Liver (tissue), 3 donors: ENCODE measurements at regions not wholly inside any gene's neighbourhood (a gene's known extent, or its start where the extent isn't known, plus 50 kb on each side); places are given as distances from the start of the nearest gene placed in this dataset.

Experiments used
- GABPA ChIP-seq, 2 donors: IDR thresholded peaks in 1 of 2; conservative IDR thresholded peaks in 1 of 2; 2 replicates each; pipeline ENCODE4 v1.6.1; 2016; ENCODE audit warnings: antibody characterized with exemption in 2 of 2, mild to moderate bottlenecking in 1 of 2, moderate library complexity in 1 of 2
- JUND ChIP-seq, 2 donors: IDR thresholded peaks; 2 replicates each; pipeline ENCODE4 v1.6.1; 2016; ENCODE audit warnings: antibody characterized with exemption in 2 of 2
- NR2F2 ChIP-seq: IDR thresholded peaks from 2 replicates; pipeline ENCODE4 v1.6.1; 2016; ENCODE audit warnings: antibody characterized with exemption
- SP1 ChIP-seq: IDR thresholded peaks from 2 replicates; pipeline ENCODE4 v1.6.1; 2018; ENCODE audit warnings: antibody characterized with exemption, mild to moderate bottlenecking
- YY1 ChIP-seq: IDR thresholded peaks from 2 replicates; pipeline ENCODE4 v1.6.1; 2016; ENCODE audit warnings: antibody characterized with exemption, mild to moderate bottlenecking
- TF ChIP-seq, protein P1 (sequence below): IDR thresholded peaks from 2 replicates; pipeline ENCODE4 v1.6.1; 2016; ENCODE audit warnings: antibody characterized with exemption
- TF ChIP-seq, protein P2 (sequence below): fragments of 150-350 bp; IDR thresholded peaks from 2 replicates; pipeline ENCODE4 v1.5.1; 2017; ENCODE audit warnings: improper control_type of control experiment, low read depth, low read length; ENCODE audit not compliant: missing input control
- TF ChIP-seq, protein P3 (sequence below): IDR thresholded peaks from 2 replicates; pipeline ENCODE4 v1.6.1; 2016; ENCODE audit warnings: antibody characterized with exemption, mild to moderate bottlenecking
- donor health status: healthy.
- donor health status: healthy.

DNA sequence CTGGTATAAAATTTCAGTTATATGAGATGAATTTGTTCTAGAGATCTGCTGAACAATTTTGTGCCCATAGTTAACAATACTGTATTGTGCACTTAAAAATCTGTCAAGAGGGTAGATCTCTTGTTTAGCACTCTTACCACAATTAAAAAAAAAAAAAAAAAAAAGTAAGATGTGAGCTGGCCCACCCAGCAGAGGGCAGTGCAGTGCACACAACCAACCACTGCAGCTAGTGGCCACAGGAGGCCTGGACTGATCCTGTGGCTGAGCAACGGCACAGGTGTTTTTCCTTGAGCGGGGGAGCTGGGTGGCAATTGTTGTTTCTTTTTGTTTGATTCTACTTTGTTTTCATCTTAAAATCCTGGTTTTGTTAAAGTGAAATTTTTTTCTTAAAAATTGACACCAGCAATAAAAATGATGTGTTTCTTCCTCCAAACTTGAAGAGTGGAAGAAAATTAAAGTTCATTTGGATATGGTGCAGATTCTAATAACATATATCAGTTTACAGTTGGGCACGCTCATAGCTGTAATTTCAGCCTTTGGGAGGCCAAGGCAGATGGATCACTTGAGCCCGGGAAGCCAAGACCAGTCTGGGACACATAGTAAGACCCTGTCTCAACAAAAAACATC lies 171.1 kb upstream of the TBX20 start:
- TF ChIP-seq YY1: no peak
- TF ChIP-seq, protein P1, sequence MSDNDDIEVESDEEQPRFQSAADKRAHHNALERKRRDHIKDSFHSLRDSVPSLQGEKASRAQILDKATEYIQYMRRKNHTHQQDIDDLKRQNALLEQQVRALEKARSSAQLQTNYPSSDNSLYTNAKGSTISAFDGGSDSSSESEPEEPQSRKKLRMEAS: no peak
- TF ChIP-seq, protein P2, sequence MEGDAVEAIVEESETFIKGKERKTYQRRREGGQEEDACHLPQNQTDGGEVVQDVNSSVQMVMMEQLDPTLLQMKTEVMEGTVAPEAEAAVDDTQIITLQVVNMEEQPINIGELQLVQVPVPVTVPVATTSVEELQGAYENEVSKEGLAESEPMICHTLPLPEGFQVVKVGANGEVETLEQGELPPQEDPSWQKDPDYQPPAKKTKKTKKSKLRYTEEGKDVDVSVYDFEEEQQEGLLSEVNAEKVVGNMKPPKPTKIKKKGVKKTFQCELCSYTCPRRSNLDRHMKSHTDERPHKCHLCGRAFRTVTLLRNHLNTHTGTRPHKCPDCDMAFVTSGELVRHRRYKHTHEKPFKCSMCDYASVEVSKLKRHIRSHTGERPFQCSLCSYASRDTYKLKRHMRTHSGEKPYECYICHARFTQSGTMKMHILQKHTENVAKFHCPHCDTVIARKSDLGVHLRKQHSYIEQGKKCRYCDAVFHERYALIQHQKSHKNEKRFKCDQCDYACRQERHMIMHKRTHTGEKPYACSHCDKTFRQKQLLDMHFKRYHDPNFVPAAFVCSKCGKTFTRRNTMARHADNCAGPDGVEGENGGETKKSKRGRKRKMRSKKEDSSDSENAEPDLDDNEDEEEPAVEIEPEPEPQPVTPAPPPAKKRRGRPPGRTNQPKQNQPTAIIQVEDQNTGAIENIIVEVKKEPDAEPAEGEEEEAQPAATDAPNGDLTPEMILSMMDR: peak; percentile 87
- TF ChIP-seq GABPA (IDR thresholded peaks at IDR 0.05 in 1 of 2, conservative IDR thresholded peaks at IDR 0.05 in 1 of 2): no peak
- TF ChIP-seq, protein P3, sequence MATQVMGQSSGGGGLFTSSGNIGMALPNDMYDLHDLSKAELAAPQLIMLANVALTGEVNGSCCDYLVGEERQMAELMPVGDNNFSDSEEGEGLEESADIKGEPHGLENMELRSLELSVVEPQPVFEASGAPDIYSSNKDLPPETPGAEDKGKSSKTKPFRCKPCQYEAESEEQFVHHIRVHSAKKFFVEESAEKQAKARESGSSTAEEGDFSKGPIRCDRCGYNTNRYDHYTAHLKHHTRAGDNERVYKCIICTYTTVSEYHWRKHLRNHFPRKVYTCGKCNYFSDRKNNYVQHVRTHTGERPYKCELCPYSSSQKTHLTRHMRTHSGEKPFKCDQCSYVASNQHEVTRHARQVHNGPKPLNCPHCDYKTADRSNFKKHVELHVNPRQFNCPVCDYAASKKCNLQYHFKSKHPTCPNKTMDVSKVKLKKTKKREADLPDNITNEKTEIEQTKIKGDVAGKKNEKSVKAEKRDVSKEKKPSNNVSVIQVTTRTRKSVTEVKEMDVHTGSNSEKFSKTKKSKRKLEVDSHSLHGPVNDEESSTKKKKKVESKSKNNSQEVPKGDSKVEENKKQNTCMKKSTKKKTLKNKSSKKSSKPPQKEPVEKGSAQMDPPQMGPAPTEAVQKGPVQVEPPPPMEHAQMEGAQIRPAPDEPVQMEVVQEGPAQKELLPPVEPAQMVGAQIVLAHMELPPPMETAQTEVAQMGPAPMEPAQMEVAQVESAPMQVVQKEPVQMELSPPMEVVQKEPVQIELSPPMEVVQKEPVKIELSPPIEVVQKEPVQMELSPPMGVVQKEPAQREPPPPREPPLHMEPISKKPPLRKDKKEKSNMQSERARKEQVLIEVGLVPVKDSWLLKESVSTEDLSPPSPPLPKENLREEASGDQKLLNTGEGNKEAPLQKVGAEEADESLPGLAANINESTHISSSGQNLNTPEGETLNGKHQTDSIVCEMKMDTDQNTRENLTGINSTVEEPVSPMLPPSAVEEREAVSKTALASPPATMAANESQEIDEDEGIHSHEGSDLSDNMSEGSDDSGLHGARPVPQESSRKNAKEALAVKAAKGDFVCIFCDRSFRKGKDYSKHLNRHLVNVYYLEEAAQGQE: no peak
- TF ChIP-seq SP1: no peak
- TF ChIP-seq NR2F2: no peak
- TF ChIP-seq JUND (IDR thresholded peaks at IDR 0.05): no peak
